HEK293 (cell line): ENCODE measurements at regions not wholly inside any gene's neighbourhood (a gene's known extent, or its start where the extent isn't known, plus 50 kb on each side); places are given as distances from the start of the nearest gene placed in this dataset.

Source experiments
- CTCF ChIA-PET: fragments of 350-600 bp; formaldehyde crosslinking; extraction: SDS; loops from one replicate; lab custom pipeline; 2021; ENCODE audit warnings: antibody characterized with exemption; lab: Yijun Ruan, JAX
- POLR2A ChIA-PET: fragments of 300-600 bp; formaldehyde crosslinking; extraction: SDS; loops from one replicate; lab custom pipeline; 2020; ENCODE audit warnings: antibody characterized with exemption, inconsistent platforms; lab: Yijun Ruan, JAX
- H3K27ac ChIP-seq: fragments of 200-500 bp; sonication (Bioruptor generic); 2 replicates; pipeline ENCODE4 v1.5.1; 2014; ENCODE audit warnings: low read depth, low read length, control low read depth, inconsistent platforms; ENCODE audit errors: extremely low read depth
- H3K36me3 ChIP-seq, 2 experiments: fragments of 200-500 bp in 1 of 2; sonication (Bioruptor generic) in 1 of 2; 1 replicate in 1 of 2; 2 replicates in 1 of 2; pipeline ENCODE4 v1.5.1; 2014 to 2017; ENCODE audit warnings: inconsistent platforms in 2 of 2, low read length in 2 of 2; ENCODE audit not compliant: control insufficient read depth in 2 of 2, insufficient read depth in 1 of 2
- H3K4me1 ChIP-seq: fragments of 200-500 bp; sonication (Bioruptor generic); 2 replicates; pipeline ENCODE4 v1.5.1; 2014; ENCODE audit warnings: mild to moderate bottlenecking, low read length, inconsistent platforms; ENCODE audit not compliant: control insufficient read depth, insufficient read depth
- H3K4me3 ChIP-seq: 2 replicates; pipeline ENCODE4 v1.5.1; 2011; ENCODE audit warnings: low read depth, mild to moderate bottlenecking, control low read depth, low read length, moderate library complexity
- H3K9me3 ChIP-seq: fragments of 200-500 bp; sonication (Bioruptor generic); 2 replicates; pipeline ENCODE4 v1.5.1; 2014; ENCODE audit warnings: low read depth, low read length, inconsistent platforms; ENCODE audit not compliant: control insufficient read depth, insufficient read depth
- BCL11A ChIP-seq: fragments of 450-650 bp; formaldehyde crosslinking; IDR thresholded peaks from 2 replicates; pipeline ENCODE4 v1.5.1; 2016; ENCODE audit warnings: low read depth, missing biosample characterization, missing genetic modification characterization
- HOXC10 ChIP-seq: sonication (generic); formaldehyde crosslinking; IDR thresholded peaks from 2 replicates; pipeline ENCODE4 v1.8.1; 2023; ENCODE audit warnings: mild to moderate bottlenecking, missing genetic modification reagents
- KLF1 ChIP-seq: fragments of 450-650 bp; formaldehyde crosslinking; IDR thresholded peaks from 2 replicates; pipeline ENCODE4 v1.5.1; 2016; ENCODE audit warnings: missing biosample characterization, missing genetic modification characterization
- KLF16 ChIP-seq: fragments of 450-650 bp; formaldehyde crosslinking; IDR thresholded peaks from 2 replicates; pipeline ENCODE4 v1.5.1; 2017; ENCODE audit warnings: missing biosample characterization, missing genetic modification characterization
- OVOL3 ChIP-seq: fragments of 450-650 bp; formaldehyde crosslinking; IDR thresholded peaks from 2 replicates; pipeline ENCODE4 v1.5.1; 2016; ENCODE audit warnings: missing biosample characterization, missing genetic modification characterization
- SETDB1 ChIP-seq: IDR thresholded peaks from one replicate; pipeline ENCODE4 v1.6.1; 2017; ENCODE audit warnings: mild to moderate bottlenecking, low read length, moderate library complexity, mixed read lengths; ENCODE audit not compliant: insufficient read length
- TCF7L2 ChIP-seq: IDR thresholded peaks from 2 replicates; pipeline ENCODE4 v1.6.1; 2011; ENCODE audit warnings: low read depth, mild to moderate bottlenecking, inconsistent platforms, low read length, moderate library complexity, borderline replicate concordance
- TRIM28 ChIP-seq: IDR thresholded peaks from 2 replicates; pipeline ENCODE4 v1.6.1; 2011; ENCODE audit warnings: low read length, control low read depth, borderline replicate concordance
- WT1 ChIP-seq: fragments of 450-650 bp; formaldehyde crosslinking; IDR thresholded peaks from 2 replicates; pipeline ENCODE4 v1.5.1; 2016; ENCODE audit warnings: missing biosample characterization, missing genetic modification characterization
- ZBTB17 ChIP-seq: fragments of 450-650 bp; formaldehyde crosslinking; IDR thresholded peaks from 2 replicates; pipeline ENCODE4 v1.5.1; 2016; ENCODE audit warnings: missing biosample characterization, missing genetic modification characterization
- ZNF121 ChIP-seq: fragments of 450-650 bp; formaldehyde crosslinking; IDR thresholded peaks from 2 replicates; pipeline ENCODE4 v1.5.1; 2016; ENCODE audit warnings: missing biosample characterization, missing genetic modification characterization
- ZNF148 ChIP-seq: fragments of 450-650 bp; formaldehyde crosslinking; IDR thresholded peaks from 2 replicates; pipeline ENCODE4 v1.5.0; 2017; ENCODE audit warnings: missing biosample characterization, missing genetic modification characterization, borderline replicate concordance
- ZNF239 ChIP-seq: fragments of 450-650 bp; formaldehyde crosslinking; IDR thresholded peaks from 2 replicates; pipeline ENCODE4 v1.5.1; 2016; ENCODE audit warnings: missing biosample characterization, missing genetic modification characterization
- ZNF248 ChIP-seq: fragments of 450-650 bp; formaldehyde crosslinking; IDR thresholded peaks from 2 replicates; pipeline ENCODE4 v1.5.1; 2017; ENCODE audit warnings: missing biosample characterization, missing genetic modification characterization
- ZNF302 ChIP-seq: fragments of 450-650 bp; formaldehyde crosslinking; IDR thresholded peaks from 2 replicates; pipeline ENCODE4 v1.5.1; 2016; ENCODE audit warnings: missing biosample characterization, missing genetic modification characterization, low read depth
- ZNF362 ChIP-seq: fragments of 450-650 bp; formaldehyde crosslinking; IDR thresholded peaks from 2 replicates; pipeline ENCODE4 v1.5.1; 2016; ENCODE audit warnings: missing biosample characterization, missing genetic modification characterization
- ZNF404 ChIP-seq: fragments of 450-650 bp; formaldehyde crosslinking; IDR thresholded peaks from 2 replicates; pipeline ENCODE4 v1.5.1; 2017; ENCODE audit warnings: missing biosample characterization, missing genetic modification characterization
- ZNF555 ChIP-seq: fragments of 450-650 bp; formaldehyde crosslinking; conservative IDR thresholded peaks from 2 replicates; pipeline ENCODE4 v1.5.1; 2017; ENCODE audit warnings: missing biosample characterization, mild to moderate bottlenecking, missing genetic modification characterization, inconsistent platforms
- ZNF623 ChIP-seq: fragments of 450-650 bp; formaldehyde crosslinking; IDR thresholded peaks from 2 replicates; pipeline ENCODE4 v1.5.1; 2016; ENCODE audit warnings: missing biosample characterization, missing genetic modification characterization
- ZNF629 ChIP-seq: fragments of 450-650 bp; formaldehyde crosslinking; IDR thresholded peaks from 2 replicates; pipeline ENCODE4 v1.5.1; 2017; ENCODE audit warnings: missing biosample characterization, missing genetic modification characterization
- ZNF658 ChIP-seq: fragments of 450-650 bp; formaldehyde crosslinking; IDR thresholded peaks from 2 replicates; pipeline ENCODE4; 2016; ENCODE audit warnings: missing biosample characterization, missing genetic modification characterization
- ZNF76 ChIP-seq: fragments of 450-650 bp; formaldehyde crosslinking; IDR thresholded peaks from 2 replicates; pipeline ENCODE4; 2016; ENCODE audit warnings: low read depth, missing biosample characterization, missing genetic modification characterization, borderline replicate concordance
- ZNF777 ChIP-seq: fragments of 450-650 bp; formaldehyde crosslinking; IDR thresholded peaks from 2 replicates; pipeline ENCODE4 v1.5.1; 2017; ENCODE audit warnings: missing biosample characterization, missing genetic modification characterization, borderline replicate concordance
- ZXDB ChIP-seq: fragments of 450-650 bp; formaldehyde crosslinking; IDR thresholded peaks from 2 replicates; pipeline ENCODE4 v1.5.1; 2016; ENCODE audit warnings: missing biosample characterization, missing genetic modification characterization
- TF ChIP-seq, protein P1 (sequence below): fragments of 450-650 bp; formaldehyde crosslinking; IDR thresholded peaks from 2 replicates; pipeline ENCODE4 v1.5.1; 2016; ENCODE audit warnings: missing biosample characterization, missing genetic modification characterization

DNA sequence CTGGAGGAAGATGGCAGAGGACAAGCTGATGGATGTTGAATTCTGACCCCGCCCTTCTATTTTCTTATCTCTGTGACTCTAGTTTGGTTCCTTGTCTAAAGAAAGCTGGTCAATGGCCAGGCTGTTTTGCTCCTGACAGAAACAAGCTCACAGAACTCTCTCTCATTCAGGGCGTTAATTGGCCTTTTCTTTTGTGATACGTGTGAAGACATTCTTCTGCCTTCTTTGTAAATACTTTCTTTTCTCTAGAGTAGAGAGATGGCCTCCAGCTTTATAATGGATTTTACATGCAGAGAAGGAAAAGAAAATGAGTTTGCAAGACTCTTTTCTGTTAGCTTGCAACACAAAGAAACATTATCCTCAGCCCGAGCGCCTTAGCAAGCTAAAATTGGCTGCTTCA lies 492.2 kb upstream of the CCDC196 start:
- Histone ChIP-seq H3K4me1 (no peaks in the 10 kb centered on the region), H3K36me3 (no peaks in the 10 kb centered on the region), H3K4me3 (no peak overlapping the region), H3K27ac (no peak overlapping the region), H3K9me3 (no peaks in the 10 kb centered on the region)
- ChIA-PET CTCF (no interaction called here), POLR2A (no interaction called here)
- TF ChIP-seq ZNF362 (tag by site-specific recombination) (no peak), ZNF658 (tag by site-specific recombination) (no peak), ZNF76 (tag by site-specific recombination) (no peak), WT1 (tag by site-specific recombination) (no peak), OVOL3 (no peak), HOXC10 (CRISPR knock-in tag) (no peak), TCF7L2 (no peak), ZNF148 (tag by site-specific recombination) (no peak), ZNF555 (tag by site-specific recombination) (no peak), ZNF404 (tag by site-specific recombination) (no peak)
- TF ChIP-seq, protein P1, sequence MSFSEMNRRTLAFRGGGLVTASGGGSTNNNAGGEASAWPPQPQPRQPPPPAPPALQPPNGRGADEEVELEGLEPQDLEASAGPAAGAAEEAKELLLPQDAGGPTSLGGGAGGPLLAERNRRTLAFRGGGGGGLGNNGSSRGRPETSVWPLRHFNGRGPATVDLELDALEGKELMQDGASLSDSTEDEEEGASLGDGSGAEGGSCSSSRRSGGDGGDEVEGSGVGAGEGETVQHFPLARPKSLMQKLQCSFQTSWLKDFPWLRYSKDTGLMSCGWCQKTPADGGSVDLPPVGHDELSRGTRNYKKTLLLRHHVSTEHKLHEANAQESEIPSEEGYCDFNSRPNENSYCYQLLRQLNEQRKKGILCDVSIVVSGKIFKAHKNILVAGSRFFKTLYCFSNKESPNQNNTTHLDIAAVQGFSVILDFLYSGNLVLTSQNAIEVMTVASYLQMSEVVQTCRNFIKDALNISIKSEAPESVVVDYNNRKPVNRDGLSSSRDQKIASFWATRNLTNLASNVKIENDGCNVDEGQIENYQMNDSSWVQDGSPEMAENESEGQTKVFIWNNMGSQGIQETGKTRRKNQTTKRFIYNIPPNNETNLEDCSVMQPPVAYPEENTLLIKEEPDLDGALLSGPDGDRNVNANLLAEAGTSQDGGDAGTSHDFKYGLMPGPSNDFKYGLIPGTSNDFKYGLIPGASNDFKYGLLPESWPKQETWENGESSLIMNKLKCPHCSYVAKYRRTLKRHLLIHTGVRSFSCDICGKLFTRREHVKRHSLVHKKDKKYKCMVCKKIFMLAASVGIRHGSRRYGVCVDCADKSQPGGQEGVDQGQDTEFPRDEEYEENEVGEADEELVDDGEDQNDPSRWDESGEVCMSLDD = no peak

GRCh38 chr14:65997347-65997746 lies 488.8 kb upstream of the CCDC196 start:
- H3K9me3 ChIP-seq = no peaks in the 10 kb centered on the region
- no peaks in the 10 kb centered on the region for H3K4me1 ChIP-seq
- TF ChIP-seq ZNF623 (tag by site-specific recombination) (no peak), KLF16 (no peak), ZNF777 (tag by site-specific recombination) (no peak), ZNF239 (tag by site-specific recombination) (no peak)
- TF ChIP-seq, all 188 proteins: peak for 0
- no peak overlapping the region for H3K27ac ChIP-seq
- H3K4me3 ChIP-seq = no peak overlapping the region
- no peaks in the 10 kb centered on the region for H3K36me3 ChIP-seq
- POLR2A ChIA-PET = no interaction called here
- CTCF ChIA-PET = interaction anchor here (0.6 kb wide), 1 partner anchor 326 kb away, joined by 4 read pairs; no protein-coding TSS in a partner anchor

GRCh38 chr14:65999865-66000264 lies 486.3 kb upstream of the CCDC196 start:
- CTCF ChIA-PET = interaction anchor here (0.6 kb wide), 1 partner anchor 92 kb away, joined by 3 read pairs; no protein-coding TSS in a partner anchor
- no peak overlapping the region for H3K27ac ChIP-seq
- H3K9me3 ChIP-seq = no peaks in the 10 kb centered on the region
- TF ChIP-seq KLF1 (tag by site-specific recombination) (no peak), ZNF302 (tag by site-specific recombination) (no peak), SETDB1 (peak; percentile 85), ZNF623 (tag by site-specific recombination) (no peak), ZNF121 (tag by site-specific recombination) (no peak), ZNF629 (tag by site-specific recombination) (no peak), ZNF248 (no peak), TRIM28 (peak; percentile 81; the same call in 1 of the 2 replicates), BCL11A (tag by site-specific recombination) (no peak), ZBTB17 (no peak), ZXDB (no peak)
- TF ChIP-seq, all 188 proteins: peak for 2
- Histone ChIP-seq H3K4me3 (no peak overlapping the region), H3K36me3 (no peaks in the 10 kb centered on the region), H3K4me1 (no peaks in the 10 kb centered on the region)
- POLR2A ChIA-PET = no interaction called here
